ENCODE measurements at regions not wholly inside any gene's neighbourhood (a gene's known extent, or its start where the extent isn't known, plus 50 kb on each side); places are given as distances from the start of the nearest gene placed in this dataset.
"Not testable (repeated sequence)": the region's sequence is repeated elsewhere in the genome, so short reads cannot be mapped to it uniquely, and the experiment has no call there.

- not testable (repeated sequence) for DNase-seq
Measured at GRCh38 chr12:107608779-107609178, 76.8 kb upstream of the PWP1 start.

- DNase-seq, result peak; percentile 23
Measured at GRCh38 chr12:107610021-107610859, 75.4 kb upstream of the PWP1 start.

GRCh38 chr12:107612508-107612907 is 73.1 kb upstream of the PWP1 start:
- DNase-seq, result no peak

- DNase-seq, result no peak
Measured at GRCh38 chr12:107616941-107617340, 68.7 kb upstream of the PWP1 start.

GRCh38 chr12:107618106-107618505 is 67.5 kb upstream of the PWP1 start:
- DNase-seq, result no peak

GRCh38 chr12:107619831-107620230 is 65.8 kb upstream of the PWP1 start:
- no peak for DNase-seq

- peak; percentile 2 for DNase-seq
Measured at GRCh38 chr12:107622001-107622400, 63.6 kb upstream of the PWP1 start.

- no peak for DNase-seq
Measured at GRCh38 chr12:107624493-107624892, 61.1 kb upstream of the PWP1 start.

GRCh38 chr12:107631715-107632114 is 53.9 kb upstream of the PWP1 start:
- DNase-seq, result no peak

GRCh38 chr12:107632246-107632645 is 53.4 kb upstream of the PWP1 start:
- DNase-seq, result no peak

GRCh38 chr12:107634530-107634929 is 51.1 kb upstream of the PWP1 start:
- DNase-seq, result no peak

GRCh38 chr12:107635139-107635538 is 50.5 kb upstream of the PWP1 start:
- DNase-seq, result no peak
